ENCODE measurements at regions not wholly inside any gene's neighbourhood (a gene's known extent, or its start where the extent isn't known, plus 50 kb on each side); places are given as distances from the start of the nearest gene placed in this dataset.

GRCh38 chr18:24595561-24596031, 135.2 kb downstream of the HRH4 start:
- no peak overlapping the region for H3K27ac ChIP-seq (ENCODE audit: insufficient read depth, low read length)
- H2BK20ac ChIP-seq (ENCODE audit: low read depth, low read length): no peak overlapping the region
- DNase-seq (no peak), ATAC-seq (ENCODE audit: low read depth) (no peak)
- no peak overlapping the region for H2BK120ac ChIP-seq (ENCODE audit: low read depth, low read length)
- no peak overlapping the region for H4K8ac ChIP-seq (ENCODE audit: low read depth in 2 of 2, low read length in 2 of 2)
- H3K4me3 ChIP-seq (ENCODE audit: insufficient read depth, low read depth, low read length): no peak overlapping the region
- no peak overlapping the region for H3K9ac ChIP-seq (ENCODE audit: low read depth, low read length)
- no peaks in the 10 kb centered on the region for H4K20me1 ChIP-seq (ENCODE audit: insufficient read depth, low read length)
- H3K9me3 ChIP-seq (ENCODE audit: control insufficient read depth, insufficient read depth, low read length): 0 out of 2 replicates have a peak, but pooled peaks cover 2% of the 10 kb centered on the region
- no peak overlapping the region for H4K91ac ChIP-seq (ENCODE audit: insufficient read depth, low read depth, low read length)
- in situ Hi-C loops (cut with MboI; ENCODE audit: low sequenced_read_pairs): no loop called here
- no peak overlapping the region for H2AFZ ChIP-seq (replicated peaks; ENCODE audit: low read length, poor library complexity)
- H3K4ac ChIP-seq (ENCODE audit: low read depth, low read length): no peak overlapping the region
- no peak overlapping the region for H4K5ac ChIP-seq (ENCODE audit: low read depth, low read length)
- POLR2A ChIA-PET (ENCODE audit: unreplicated experiment): no interaction called here
- no peaks in the 10 kb centered on the region for H3K9me1 ChIP-seq (ENCODE audit: insufficient read depth, low read length)
- no peak overlapping the region for H3K4me2 ChIP-seq (ENCODE audit: low read depth, low read length)
- H2AK9ac ChIP-seq (replicated peaks; ENCODE audit: low read depth, low read length, poor library complexity): no peak overlapping the region
- no peak overlapping the region for H3K14ac ChIP-seq (replicated peaks; ENCODE audit: low read depth, low read length)
- no peak overlapping the region for H2BK5ac ChIP-seq (ENCODE audit: low read depth, low read length, poor library complexity, severe bottlenecking)
- peaks cover 22% of the 10 kb centered on the region for H3K27me3 ChIP-seq (ENCODE audit: control insufficient read depth, insufficient read depth, low read length)
- TF ChIP-seq CHD1 (IDR thresholded peaks at IDR 0.05; ENCODE audit: low read depth, low read length) (no peak), BHLHE40 (IDR thresholded peaks at IDR 0.05; ENCODE audit: low read depth, low read length) (no peak), RFX5 (IDR thresholded peaks at IDR 0.05; ENCODE audit: low read depth, low read length) (no peak), MAFK (IDR thresholded peaks at IDR 0.05; ENCODE audit: low read depth, low read length) (no peak), NFE2L2 (IDR thresholded peaks at IDR 0.05; ENCODE audit: low read depth, low read length) (no peak), MAZ (IDR thresholded peaks at IDR 0.05; ENCODE audit: borderline replicate concordance, low read depth, low read length) (no peak), POLR2A (IDR thresholded peaks at IDR 0.05; ENCODE audit: low read depth, low read length) (no peak), SMC3 (IDR thresholded peaks at IDR 0.05; ENCODE audit: low read depth, low read length) (no peak), FOS (IDR thresholded peaks at IDR 0.05; ENCODE audit: low read depth, low read length) (no peak)
- no TSS peak for BruUV-seq (replicated peaks)
- no peaks in the 10 kb centered on the region for H3K4me1 ChIP-seq (ENCODE audit: control insufficient read depth, insufficient read depth, low read length)
- no peak overlapping the region for H3K56ac ChIP-seq (ENCODE audit: extremely low read depth, insufficient read depth, low read length)
- dilution Hi-C loops (cut with HindIII; ENCODE audit: low sequenced_read_pairs, unreplicated experiment): no loop called here
- no peak overlapping the region for H3K23ac ChIP-seq (ENCODE audit: low read depth, low read length)
- no peaks in the 10 kb centered on the region for H3K79me1 ChIP-seq (ENCODE audit: low read depth in 1 of 2, low read length in 2 of 2)
- intact Hi-C loops (cut with micrococcal nuclease): no loop called here
- no peak overlapping the region for H3K18ac ChIP-seq (ENCODE audit: low read depth, low read length)
- 0% methylated on average over 1 of the region's 12 CpGs; no CpG with 5 or more reads in 1 of the 2 experiments for WGBS, 2 experiments (ENCODE audit: extremely low coverage in 2 of 2, insufficient read length in 1 of 2)
- no peaks in the 10 kb centered on the region for H3K36me3 ChIP-seq (ENCODE audit: control insufficient read depth, insufficient read depth, low read length)
- no peak overlapping the region for H2AK5ac ChIP-seq (ENCODE audit: low read depth, low read length)
- CTCF ChIA-PET: interaction anchor here (1.0 kb wide), 1 partner anchor 110 kb away, joined by 3 read pairs; no protein-coding TSS in a partner anchor
- H2BK15ac ChIP-seq (ENCODE audit: low read depth, low read length): no peak overlapping the region
